Caco-2 (cell line): ENCODE measurements at regions not wholly inside any gene's neighbourhood (a gene's known extent, or its start where the extent isn't known, plus 50 kb on each side); places are given as distances from the start of the nearest gene placed in this dataset.

Experiments used
- BruUV-seq: library from RNA; stranded (reverse); fragments of 400-500 nt; replicated peaks from 2 replicates; lab custom pipeline; 2021; lab: Mats Ljungman, UMichigan
- CTCF ChIA-PET: fragments of 300-600 bp; sonication (Branson Sonifier 250); formaldehyde crosslinking; loops from one replicate; lab custom pipeline; 2022; ENCODE audit warnings: antibody characterized with exemption; lab: Charles Lee
- POLR2A ChIA-PET: fragments of 300-600 bp; sonication (Branson Sonifier 250); formaldehyde crosslinking; loops from one replicate; lab custom pipeline; 2022; ENCODE audit warnings: antibody characterized with exemption; lab: Charles Lee
- DNase-seq, 2 experiments: peaks; one replicate each; pipeline versions ENCODE4 v3.0.0 to v3.0.0-alpha.2; 2020 to 2022
- H3K27me3 ChIP-seq: replicated peaks from 2 replicates; pipeline ENCODE4 v1.6.0; 2011; ENCODE audit warnings: low read length; ENCODE audit not compliant: control insufficient read depth, insufficient read depth
- H3K36me3 ChIP-seq: 2 replicates; pipeline ENCODE4 v1.5.1; 2011; ENCODE audit warnings: low read length; ENCODE audit not compliant: control insufficient read depth, insufficient read depth
- H3K4me1 ChIP-seq: fragments of 250-450 bp; sonication (Bioruptor Pico); 2 replicates; pipeline ENCODE4 v1.5.1; 2020; ENCODE audit warnings: mild to moderate bottlenecking
- H3K4me3 ChIP-seq: 2 replicates; pipeline ENCODE4 v1.5.1; 2011; ENCODE audit warnings: low read depth, mild to moderate bottlenecking, control low read depth, low read length
- H3K9me3 ChIP-seq: fragments of 250-450 bp; sonication (Bioruptor Pico); 2 replicates; pipeline ENCODE4 v1.5.1; 2020; ENCODE audit warnings: mild to moderate bottlenecking, moderate library complexity
- H3K27ac Mint-ChIP-seq: one replicate; pipeline ENCODE4 v1.8.0; 2022; ENCODE audit warnings: mixed read lengths; ENCODE audit not compliant: unreplicated experiment
- H3K27me3 Mint-ChIP-seq: one replicate; pipeline ENCODE4 v1.8.0; 2022; ENCODE audit warnings: mixed read lengths; ENCODE audit not compliant: insufficient read depth, unreplicated experiment
- H3K36me3 Mint-ChIP-seq: one replicate; pipeline ENCODE4 v1.8.0; 2022; ENCODE audit warnings: mild to moderate bottlenecking, mixed read lengths; ENCODE audit not compliant: insufficient read depth, unreplicated experiment
- H3K4me1 Mint-ChIP-seq: one replicate; pipeline ENCODE4 v1.8.0; 2022; ENCODE audit warnings: low read depth, mixed read lengths; ENCODE audit not compliant: unreplicated experiment
- H3K4me3 Mint-ChIP-seq: one replicate; pipeline ENCODE4 v1.8.0; 2022; ENCODE audit warnings: mild to moderate bottlenecking, moderate library complexity, mixed read lengths; ENCODE audit not compliant: unreplicated experiment
- H3K9me3 Mint-ChIP-seq: one replicate; pipeline ENCODE4 v1.8.0; 2022; ENCODE audit warnings: mixed read lengths; ENCODE audit not compliant: unreplicated experiment
- intact Hi-C: fragments of 100-400 bp; cut with micrococcal nuclease; formaldehyde crosslinking; loops from one replicate; pipeline ENCODE4 v1.10.0; 2022; ENCODE audit not compliant: unreplicated experiment
- TF ChIP-seq, protein P1 (sequence below), 2 experiments: fragments of 200-600 bp in 1 of 2; IDR thresholded peaks; 1 replicate in 1 of 2; 2 replicates in 1 of 2; pipeline versions ENCODE4 v1.5.1 to v1.8.0; 2011 to 2022; ENCODE audit warnings: antibody characterized with exemption in 1 of 2, control low read depth in 1 of 2, inconsistent platforms in 1 of 2, low read depth in 1 of 2, low read length in 1 of 2, mild to moderate bottlenecking in 1 of 2, moderate library complexity in 1 of 2; ENCODE audit not compliant: insufficient read depth in 1 of 2, severe bottlenecking in 1 of 2, unreplicated experiment in 1 of 2

DNA sequence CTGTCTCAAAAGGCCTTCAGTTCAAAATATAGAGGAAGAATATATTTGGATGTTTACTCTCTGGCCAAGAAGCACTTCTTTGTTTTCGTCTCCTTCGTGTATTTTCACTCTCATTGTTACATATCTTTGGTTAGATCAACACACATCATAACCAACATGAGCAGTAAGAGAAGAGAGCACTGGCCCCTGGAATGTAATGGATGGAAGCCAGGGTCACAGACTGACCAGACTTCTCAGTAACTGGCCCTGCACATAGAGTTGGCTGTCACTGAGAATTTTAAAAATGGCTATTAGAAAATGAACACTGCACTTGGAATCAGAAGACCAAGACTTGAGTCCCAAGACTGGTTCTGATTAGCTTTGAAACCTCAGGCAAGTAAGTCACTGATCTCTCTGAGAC lies 215.9 kb upstream of the RRP15 start:
- no peaks in the 10 kb centered on the region for H3K27me3 ChIP-seq
- no peaks in the 10 kb centered on the region for H3K9me3 ChIP-seq
- H3K4me3 ChIP-seq = no peak overlapping the region
- ChIA-PET POLR2A (no interaction called here), CTCF (no interaction called here)
- Mint-ChIP-seq H3K4me1 (no peaks in the 10 kb centered on the region), H3K27me3 (no peaks in the 10 kb centered on the region), H3K36me3 (no peaks in the 10 kb centered on the region), H3K9me3 (no peaks in the 10 kb centered on the region), H3K4me3 (no peak overlapping the region), H3K27ac (no peak overlapping the region)
- no peaks in the 10 kb centered on the region for H3K36me3 ChIP-seq
- BruUV-seq = no TSS peak
- no peaks in the 10 kb centered on the region for H3K4me1 ChIP-seq
- DNase-seq = no peak
- intact Hi-C loops = no loop called here
- TF ChIP-seq, protein P1, sequence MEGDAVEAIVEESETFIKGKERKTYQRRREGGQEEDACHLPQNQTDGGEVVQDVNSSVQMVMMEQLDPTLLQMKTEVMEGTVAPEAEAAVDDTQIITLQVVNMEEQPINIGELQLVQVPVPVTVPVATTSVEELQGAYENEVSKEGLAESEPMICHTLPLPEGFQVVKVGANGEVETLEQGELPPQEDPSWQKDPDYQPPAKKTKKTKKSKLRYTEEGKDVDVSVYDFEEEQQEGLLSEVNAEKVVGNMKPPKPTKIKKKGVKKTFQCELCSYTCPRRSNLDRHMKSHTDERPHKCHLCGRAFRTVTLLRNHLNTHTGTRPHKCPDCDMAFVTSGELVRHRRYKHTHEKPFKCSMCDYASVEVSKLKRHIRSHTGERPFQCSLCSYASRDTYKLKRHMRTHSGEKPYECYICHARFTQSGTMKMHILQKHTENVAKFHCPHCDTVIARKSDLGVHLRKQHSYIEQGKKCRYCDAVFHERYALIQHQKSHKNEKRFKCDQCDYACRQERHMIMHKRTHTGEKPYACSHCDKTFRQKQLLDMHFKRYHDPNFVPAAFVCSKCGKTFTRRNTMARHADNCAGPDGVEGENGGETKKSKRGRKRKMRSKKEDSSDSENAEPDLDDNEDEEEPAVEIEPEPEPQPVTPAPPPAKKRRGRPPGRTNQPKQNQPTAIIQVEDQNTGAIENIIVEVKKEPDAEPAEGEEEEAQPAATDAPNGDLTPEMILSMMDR (IDR thresholded peaks at IDR 0.05; ENCODE audit: insufficient read depth in 1 of 2, low read depth in 1 of 2, low read length in 1 of 2, severe bottlenecking in 1 of 2, unreplicated experiment in 1 of 2) = no peak

DNA sequence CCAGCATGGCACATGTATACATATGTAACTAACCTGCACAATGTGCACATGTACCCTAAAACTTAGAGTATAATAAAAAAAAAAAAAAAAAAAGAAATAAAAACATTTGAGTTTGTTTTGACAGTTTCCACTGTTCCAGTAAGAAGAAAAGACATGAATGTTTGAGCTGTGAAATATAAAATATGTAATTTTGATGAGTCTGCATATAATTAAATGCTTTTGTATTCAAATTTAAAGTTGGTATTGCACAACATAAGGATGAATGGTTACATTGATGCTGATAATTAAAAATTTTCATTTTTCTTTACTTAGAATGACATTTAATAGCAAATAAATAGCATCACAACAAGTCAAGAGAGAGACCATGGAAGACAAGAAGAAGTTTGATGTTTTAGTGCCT lies 212.0 kb upstream of the RRP15 start:
- Histone ChIP-seq H3K9me3 (no peaks in the 10 kb centered on the region), H3K27me3 (no peaks in the 10 kb centered on the region), H3K36me3 (no peaks in the 10 kb centered on the region), H3K4me1 (no peaks in the 10 kb centered on the region), H3K4me3 (no peak overlapping the region)
- Mint-ChIP-seq H3K27ac (no peak overlapping the region), H3K27me3 (peaks cover 6% of the 10 kb centered on the region), H3K4me1 (no peaks in the 10 kb centered on the region), H3K4me3 (no peak overlapping the region), H3K9me3 (no peaks in the 10 kb centered on the region), H3K36me3 (no peaks in the 10 kb centered on the region)
- DNase-seq = no peak
- ChIA-PET CTCF (no interaction called here), POLR2A (no interaction called here)
- TF ChIP-seq, protein P1 (IDR thresholded peaks at IDR 0.05; ENCODE audit: insufficient read depth in 1 of 2, low read depth in 1 of 2, low read length in 1 of 2, severe bottlenecking in 1 of 2, unreplicated experiment in 1 of 2) = no peak
- no TSS peak for BruUV-seq
- intact Hi-C loops = no loop called here

DNA sequence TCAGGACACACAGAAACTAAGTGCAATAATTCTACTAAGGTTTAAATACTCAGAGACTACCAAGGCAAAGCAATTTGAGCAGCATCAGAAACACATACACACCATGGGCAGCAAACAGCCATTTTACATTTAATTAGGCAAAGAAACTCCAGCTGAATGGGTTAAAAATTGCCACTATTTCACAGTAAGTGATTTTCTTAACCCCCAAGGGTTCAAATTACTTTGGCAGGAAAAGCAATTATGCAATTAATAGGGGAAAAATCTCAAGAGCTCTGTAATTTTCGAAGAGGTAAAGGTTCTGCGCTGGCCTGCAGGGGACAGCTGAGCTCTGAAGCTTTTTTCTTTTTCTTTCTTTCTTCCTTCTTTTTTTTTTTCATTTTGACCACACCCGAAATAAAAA lies 206.2 kb upstream of the RRP15 start:
- H3K36me3 ChIP-seq = no peaks in the 10 kb centered on the region
- H3K4me1 ChIP-seq = no peaks in the 10 kb centered on the region
- TF ChIP-seq, protein P1 (IDR thresholded peaks at IDR 0.05; ENCODE audit: insufficient read depth in 1 of 2, low read depth in 1 of 2, low read length in 1 of 2, severe bottlenecking in 1 of 2, unreplicated experiment in 1 of 2) = no peak
- Mint-ChIP-seq H3K27ac (no peak overlapping the region), H3K9me3 (no peaks in the 10 kb centered on the region), H3K27me3 (peaks cover 9% of the 10 kb centered on the region), H3K4me1 (no peaks in the 10 kb centered on the region), H3K36me3 (no peaks in the 10 kb centered on the region), H3K4me3 (no peak overlapping the region)
- no peak for DNase-seq
- H3K27me3 ChIP-seq = no peaks in the 10 kb centered on the region
- BruUV-seq = no TSS peak
- intact Hi-C loops = no loop called here
- ChIA-PET CTCF (no interaction called here), POLR2A (no interaction called here)
- no peak overlapping the region for H3K4me3 ChIP-seq
- no peaks in the 10 kb centered on the region for H3K9me3 ChIP-seq
